IMR-90 (cell line): ENCODE measurements at regions not wholly inside any gene's neighbourhood (a gene's known extent, or its start where the extent isn't known, plus 50 kb on each side); places are given as distances from the start of the nearest gene placed in this dataset.

ENCODE experiments used
- ATAC-seq: fragments of 200-7000 bp; cut with Tn5 transposase; 2 replicates; pipeline ENCODE4 v1.9.1; 2020; ENCODE audit warnings: low read depth, mild to moderate bottlenecking, moderate library complexity
- BruUV-seq: library from RNA; stranded (reverse); fragments of 400-500 nt; replicated peaks from 2 replicates; lab custom pipeline; 2021; lab: Mats Ljungman, UMichigan
- CTCF ChIA-PET: fragments of 300-600 bp; formaldehyde crosslinking; extraction: SDS; loops from one replicate; lab custom pipeline; 2021; ENCODE audit warnings: antibody characterized with exemption; lab: Yijun Ruan, JAX
- POLR2A ChIA-PET: fragments of 300-600 bp; sonication (Branson Sonifier 250); formaldehyde crosslinking; loops from one replicate; lab custom pipeline; 2022; ENCODE audit warnings: antibody characterized with exemption; ENCODE audit not compliant: unreplicated experiment; lab: Charles Lee
- DNase-seq: peaks from one replicate; pipeline ENCODE4 v3.0.0; 2013
- H2AFZ ChIP-seq: replicated peaks from 2 replicates; pipeline ENCODE3; 2013; ENCODE audit warnings: low read length, mild to moderate bottlenecking; ENCODE audit not compliant: poor library complexity
- H2AK5ac ChIP-seq: 2 replicates; pipeline ENCODE4 v1.6.1; 2013; ENCODE audit warnings: low read depth, low read length, inconsistent platforms
- H2AK9ac ChIP-seq: replicated peaks from 2 replicates; pipeline ENCODE3; 2013; ENCODE audit warnings: mild to moderate bottlenecking, low read depth, low read length, moderate library complexity; ENCODE audit not compliant: poor library complexity
- H2BK120ac ChIP-seq: 2 replicates; pipeline ENCODE4 v1.6.1; 2013; ENCODE audit warnings: low read depth, low read length, inconsistent platforms
- H2BK15ac ChIP-seq: 3 replicates; pipeline ENCODE4 v1.6.1; 2013; ENCODE audit warnings: low read depth, low read length, inconsistent platforms
- H2BK20ac ChIP-seq: 2 replicates; pipeline ENCODE4 v1.6.1; 2013; ENCODE audit warnings: low read depth, mild to moderate bottlenecking, inconsistent platforms, low read length, moderate library complexity
- H2BK5ac ChIP-seq: 2 replicates; pipeline ENCODE4 v1.6.1; 2013; ENCODE audit warnings: mild to moderate bottlenecking, low read depth, low read length, inconsistent platforms; ENCODE audit not compliant: poor library complexity, severe bottlenecking
- H3K14ac ChIP-seq: replicated peaks from 2 replicates; pipeline ENCODE4 v1.6.1; 2013; ENCODE audit warnings: low read depth, low read length, inconsistent platforms
- H3K18ac ChIP-seq: 2 replicates; pipeline ENCODE4 v1.6.1; 2013; ENCODE audit warnings: low read depth, low read length, control low read depth
- H3K23ac ChIP-seq: 2 replicates; pipeline ENCODE4 v1.6.1; 2013; ENCODE audit warnings: low read depth, low read length, inconsistent platforms
- H3K27ac ChIP-seq: 2 replicates; pipeline ENCODE4 v1.5.1; 2013; ENCODE audit warnings: mild to moderate bottlenecking, control low read depth, low read length; ENCODE audit not compliant: insufficient read depth
- H3K27me3 ChIP-seq: 2 replicates; pipeline ENCODE4 v1.6.1; 2013; ENCODE audit warnings: low read length; ENCODE audit not compliant: control insufficient read depth, insufficient read depth
- H3K36me3 ChIP-seq: 2 replicates; pipeline ENCODE4 v1.6.1; 2013; ENCODE audit warnings: low read length, mixed read lengths; ENCODE audit not compliant: control insufficient read depth, insufficient read depth
- H3K4ac ChIP-seq: 2 replicates; pipeline ENCODE4 v1.6.1; 2013; ENCODE audit warnings: low read depth, low read length, inconsistent platforms
- H3K4me1 ChIP-seq: 2 replicates; pipeline ENCODE4 v1.6.1; 2013; ENCODE audit warnings: low read length, mixed read lengths; ENCODE audit not compliant: control insufficient read depth, insufficient read depth
- H3K4me2 ChIP-seq: 2 replicates; pipeline ENCODE4 v1.6.1; 2013; ENCODE audit warnings: low read depth, mild to moderate bottlenecking, control low read depth, low read length, moderate library complexity
- H3K4me3 ChIP-seq: 2 replicates; pipeline ENCODE4 v1.5.1; 2013; ENCODE audit warnings: low read depth, mild to moderate bottlenecking, control low read depth, low read length, moderate library complexity; ENCODE audit not compliant: insufficient read depth
- H3K56ac ChIP-seq: 2 replicates; pipeline ENCODE4 v1.6.1; 2013; ENCODE audit warnings: low read length, inconsistent platforms; ENCODE audit not compliant: insufficient read depth; ENCODE audit errors: extremely low read depth
- H3K79me1 ChIP-seq, 2 experiments: 2 replicates each; pipeline ENCODE4 v1.6.1; 2013; ENCODE audit warnings: low read length in 2 of 2, inconsistent platforms in 1 of 2, low read depth in 1 of 2
- H3K9ac ChIP-seq: 2 replicates; pipeline ENCODE4 v1.6.1; 2013; ENCODE audit warnings: low read depth, low read length, control low read depth
- H3K9me1 ChIP-seq: 2 replicates; pipeline ENCODE4 v1.6.1; 2013; ENCODE audit warnings: low read length, inconsistent platforms; ENCODE audit not compliant: insufficient read depth
- H3K9me3 ChIP-seq: 2 replicates; pipeline ENCODE4 v1.6.1; 2013; ENCODE audit warnings: low read length; ENCODE audit not compliant: control insufficient read depth, insufficient read depth
- H4K20me1 ChIP-seq: 2 replicates; pipeline ENCODE4 v1.6.1; 2013; ENCODE audit warnings: low read length, inconsistent platforms; ENCODE audit not compliant: insufficient read depth
- H4K5ac ChIP-seq: 2 replicates; pipeline ENCODE4 v1.6.1; 2013; ENCODE audit warnings: mild to moderate bottlenecking, low read depth, low read length, control low read depth
- H4K8ac ChIP-seq, 2 experiments: 2 replicates each; pipeline ENCODE4 v1.6.1; 2013; ENCODE audit warnings: low read depth in 2 of 2, low read length in 2 of 2, control low read depth in 1 of 2, inconsistent platforms in 1 of 2
- H4K91ac ChIP-seq: 2 replicates; pipeline ENCODE4 v1.6.1; 2013; ENCODE audit warnings: low read depth, low read length, inconsistent platforms; ENCODE audit not compliant: insufficient read depth
- BHLHE40 ChIP-seq: fragments of 150-350 bp; IDR thresholded peaks from 2 replicates; pipeline ENCODE4 v1.6.1; 2016; ENCODE audit warnings: mild to moderate bottlenecking, low read depth, low read length
- CEBPB ChIP-seq: IDR thresholded peaks from 2 replicates; pipeline ENCODE4 v1.6.1; 2012; ENCODE audit warnings: low read depth, low read length, improper control_type of control experiment
- FOS ChIP-seq: fragments of 150-350 bp; IDR thresholded peaks from 2 replicates; pipeline ENCODE4 v1.6.1; 2016; ENCODE audit warnings: low read depth, low read length
- MAFK ChIP-seq: IDR thresholded peaks from 2 replicates; pipeline ENCODE4 v1.6.1; 2012; ENCODE audit warnings: low read depth, low read length, improper control_type of control experiment
- MAZ ChIP-seq: IDR thresholded peaks from 2 replicates; pipeline ENCODE4 v1.6.1; 2012; ENCODE audit warnings: low read depth, mild to moderate bottlenecking, low read length, improper control_type of control experiment, moderate library complexity, borderline replicate concordance
- MXI1 ChIP-seq: IDR thresholded peaks from 2 replicates; pipeline ENCODE4 v1.6.1; 2012; ENCODE audit warnings: low read depth, mild to moderate bottlenecking, low read length, moderate library complexity, borderline replicate concordance
- POLR2A ChIP-seq: IDR thresholded peaks from 2 replicates; pipeline ENCODE4 v1.6.1; 2012; ENCODE audit warnings: mild to moderate bottlenecking, low read depth, low read length
- RAD21 ChIP-seq: IDR thresholded peaks from 2 replicates; pipeline ENCODE4 v1.6.1; 2012; ENCODE audit warnings: low read length, improper control_type of control experiment
- RCOR1 ChIP-seq: IDR thresholded peaks from 2 replicates; pipeline ENCODE4 v1.6.1; 2012; ENCODE audit warnings: mild to moderate bottlenecking, low read length, improper control_type of control experiment; ENCODE audit not compliant: insufficient replicate concordance
- SMC3 ChIP-seq: fragments of 150-350 bp; IDR thresholded peaks from 2 replicates; pipeline ENCODE4 v1.6.1; 2016; ENCODE audit warnings: low read depth, mild to moderate bottlenecking, antibody characterized with exemption, low read length, moderate library complexity
- WGBS, 2 experiments: methylation state at CpG; one replicate each; pipeline versions ENCODE4 v1.1.5 to v1.1.7; 2013; ENCODE audit warnings: missing lambda C conversion rate in 2 of 2; ENCODE audit not compliant: insufficient read length in 1 of 2; ENCODE audit errors: extremely low coverage in 2 of 2; 5-methylcytosine and 5-hydroxymethylcytosine counted together
- dilution Hi-C: fragments of 300-500 bp; cut with HindIII; formaldehyde crosslinking; loops from one replicate; pipeline ENCODE4 v1.14.3; 2018; ENCODE audit warnings: low sequenced_read_pairs; ENCODE audit not compliant: unreplicated experiment
- in situ Hi-C: fragments of 300-500 bp; cut with MboI; formaldehyde crosslinking; loops from 3 replicates; pipeline ENCODE4 v1.14.3; 2019; ENCODE audit warnings: low sequenced_read_pairs, inconsistent platforms, mixed read lengths
- intact Hi-C: fragments of 100-400 bp; cut with micrococcal nuclease; formaldehyde crosslinking; loops from 2 replicates; pipeline ENCODE4 v1.10.0; 2022
- TF ChIP-seq, protein P1 (sequence below): conservative IDR thresholded peaks from 2 replicates; pipeline ENCODE4 v1.5.1; 2012; ENCODE audit warnings: mild to moderate bottlenecking, low read depth, low read length, improper control_type of control experiment
- TF ChIP-seq, protein P2 (sequence below): fragments of 150-350 bp; IDR thresholded peaks from 2 replicates; pipeline ENCODE4 v1.6.1; 2017; ENCODE audit warnings: mild to moderate bottlenecking, antibody characterized with exemption, low read length, low read depth

- Histone ChIP-seq H2BK15ac (no peak overlapping the region), H2AFZ (no peak overlapping the region), H3K4ac (no peak overlapping the region), H3K4me3 (no peak overlapping the region), H3K9me1 (no peaks in the 10 kb centered on the region), H3K14ac (no peak overlapping the region), H2AK9ac (no peak overlapping the region), H3K23ac (no peak overlapping the region), H3K36me3 (no peaks in the 10 kb centered on the region), H3K9ac (no peak overlapping the region), H2BK20ac (no peak overlapping the region), H4K5ac (no peak overlapping the region), H2AK5ac (no peak overlapping the region), H3K4me1 (no peaks in the 10 kb centered on the region), H3K18ac (no peak overlapping the region), H3K79me1 (no peaks in the 10 kb centered on the region), H4K8ac (no peak overlapping the region), H3K27me3 (no peaks in the 10 kb centered on the region), H2BK120ac (no peak overlapping the region), H4K91ac (no peak overlapping the region), H3K56ac (no peak overlapping the region), H3K9me3 (peaks cover 2% of the 10 kb centered on the region; the same call in 1 of the 2 replicates), H3K4me2 (no peak overlapping the region), H4K20me1 (no peaks in the 10 kb centered on the region), H2BK5ac (no peak overlapping the region), H3K27ac (no peak overlapping the region)
- dilution Hi-C loops: no loop called here
- ChIA-PET CTCF (no interaction called here), POLR2A (no interaction called here)
- BruUV-seq: no TSS peak
- WGBS, 2 experiments: no CpG with 5 or more reads among the region's 1 CpG
- DNase-seq (no peak), ATAC-seq (no peak)
- in situ Hi-C loops: no loop called here
- intact Hi-C loops: no loop called here
- TF ChIP-seq SMC3 (no peak), BHLHE40 (no peak), FOS (no peak), RCOR1 (no peak), RAD21 (no peak), CEBPB (no peak), MAFK (no peak), MAZ (no peak), MXI1 (no peak), POLR2A (no peak)
- TF ChIP-seq, protein P1, sequence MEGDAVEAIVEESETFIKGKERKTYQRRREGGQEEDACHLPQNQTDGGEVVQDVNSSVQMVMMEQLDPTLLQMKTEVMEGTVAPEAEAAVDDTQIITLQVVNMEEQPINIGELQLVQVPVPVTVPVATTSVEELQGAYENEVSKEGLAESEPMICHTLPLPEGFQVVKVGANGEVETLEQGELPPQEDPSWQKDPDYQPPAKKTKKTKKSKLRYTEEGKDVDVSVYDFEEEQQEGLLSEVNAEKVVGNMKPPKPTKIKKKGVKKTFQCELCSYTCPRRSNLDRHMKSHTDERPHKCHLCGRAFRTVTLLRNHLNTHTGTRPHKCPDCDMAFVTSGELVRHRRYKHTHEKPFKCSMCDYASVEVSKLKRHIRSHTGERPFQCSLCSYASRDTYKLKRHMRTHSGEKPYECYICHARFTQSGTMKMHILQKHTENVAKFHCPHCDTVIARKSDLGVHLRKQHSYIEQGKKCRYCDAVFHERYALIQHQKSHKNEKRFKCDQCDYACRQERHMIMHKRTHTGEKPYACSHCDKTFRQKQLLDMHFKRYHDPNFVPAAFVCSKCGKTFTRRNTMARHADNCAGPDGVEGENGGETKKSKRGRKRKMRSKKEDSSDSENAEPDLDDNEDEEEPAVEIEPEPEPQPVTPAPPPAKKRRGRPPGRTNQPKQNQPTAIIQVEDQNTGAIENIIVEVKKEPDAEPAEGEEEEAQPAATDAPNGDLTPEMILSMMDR: no peak
- TF ChIP-seq, protein P2, sequence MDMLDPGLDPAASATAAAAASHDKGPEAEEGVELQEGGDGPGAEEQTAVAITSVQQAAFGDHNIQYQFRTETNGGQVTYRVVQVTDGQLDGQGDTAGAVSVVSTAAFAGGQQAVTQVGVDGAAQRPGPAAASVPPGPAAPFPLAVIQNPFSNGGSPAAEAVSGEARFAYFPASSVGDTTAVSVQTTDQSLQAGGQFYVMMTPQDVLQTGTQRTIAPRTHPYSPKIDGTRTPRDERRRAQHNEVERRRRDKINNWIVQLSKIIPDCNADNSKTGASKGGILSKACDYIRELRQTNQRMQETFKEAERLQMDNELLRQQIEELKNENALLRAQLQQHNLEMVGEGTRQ: no peak
Measured at GRCh38 chr4:157776930-157777528, 395.8 kb downstream of the GASK1B start.
